Fibroblast of gingiva (primary cell): ENCODE measurements at regions not wholly inside any gene's neighbourhood (a gene's known extent, or its start where the extent isn't known, plus 50 kb on each side); places are given as distances from the start of the nearest gene placed in this dataset.

Source experiments
- DNase-seq: peaks from one replicate; pipeline ENCODE4 v3.0.0-alpha.2; 2011; ENCODE audit warnings: low read depth

GRCh38 chr5:10173716-10174115 lies 76.0 kb downstream of the ATPSCKMT start:
- no peak for DNase-seq

GRCh38 chr5:10172247-10172646 lies 77.4 kb downstream of the ATPSCKMT start:
- DNase-seq: no peak

- no peak for DNase-seq
Measured at GRCh38 chr5:10169359-10169758, 80.3 kb downstream of the ATPSCKMT start.

GRCh38 chr5:10168254-10168653 lies 81.4 kb downstream of the ATPSCKMT start:
- no peak for DNase-seq

GRCh38 chr5:10167806-10168205 lies 81.9 kb downstream of the ATPSCKMT start:
- no peak for DNase-seq

- DNase-seq: no peak
Measured at GRCh38 chr5:10166392-10166791, 83.3 kb downstream of the ATPSCKMT start.

- no peak for DNase-seq
Measured at GRCh38 chr5:10162468-10162867, 87.2 kb downstream of the ATPSCKMT start.

GRCh38 chr5:10161778-10162177 lies 87.9 kb downstream of the ATPSCKMT start:
- DNase-seq: no peak

GRCh38 chr5:10160241-10160640 lies 89.4 kb downstream of the ATPSCKMT start:
- no peak for DNase-seq

GRCh38 chr5:10158886-10159285 lies 90.8 kb downstream of the ATPSCKMT start:
- no peak for DNase-seq

- DNase-seq: no peak
Measured at GRCh38 chr5:10157085-10157669, 92.5 kb downstream of the ATPSCKMT start.

GRCh38 chr5:10155897-10156667 lies 93.6 kb downstream of the ATPSCKMT start:
- no peak for DNase-seq

- DNase-seq: no peak
Measured at GRCh38 chr5:10153808-10154537, 95.7 kb downstream of the ATPSCKMT start.

- DNase-seq: no peak
Measured at GRCh38 chr5:10153394-10153793, 96.3 kb downstream of the ATPSCKMT start.

- no peak for DNase-seq
Measured at GRCh38 chr5:10151656-10152055, 98.0 kb downstream of the ATPSCKMT start.

- no peak for DNase-seq
Measured at GRCh38 chr5:10149911-10150310, 99.8 kb downstream of the ATPSCKMT start.

GRCh38 chr5:10145923-10146401 lies 103.7 kb downstream of the ATPSCKMT start:
- DNase-seq: peak; percentile 62

GRCh38 chr5:10144040-10144439 lies 105.6 kb downstream of the ATPSCKMT start:
- DNase-seq: no peak

- DNase-seq: no peak
Measured at GRCh38 chr5:10140195-10140973, 109.3 kb downstream of the ATPSCKMT start.

GRCh38 chr5:10138395-10139057 lies 111.2 kb downstream of the ATPSCKMT start:
- peak; percentile 14 for DNase-seq

- DNase-seq: no peak
Measured at GRCh38 chr5:10133830-10134229, 115.9 kb downstream of the ATPSCKMT start.

- DNase-seq: no peak
Measured at GRCh38 chr5:10130881-10131280, 118.8 kb downstream of the ATPSCKMT start.
